Astrocyte of the spinal cord (primary cell): ENCODE measurements at regions not wholly inside any gene's neighbourhood (a gene's known extent, or its start where the extent isn't known, plus 50 kb on each side); places are given as distances from the start of the nearest gene placed in this dataset.

ENCODE experiments used
- DNase-seq: peaks from one replicate; pipeline ENCODE4 v3.0.0; 2011; ENCODE audit warnings: low read depth, low spot score
- H3K4me3 ChIP-seq: 2 replicates; pipeline ENCODE4 v1.5.1; 2011; ENCODE audit warnings: low read depth, mild to moderate bottlenecking, low read length, moderate library complexity
- CTCF ChIP-seq: IDR thresholded peaks from 2 replicates; pipeline ENCODE4 v1.5.1; 2012; ENCODE audit warnings: low read depth, mild to moderate bottlenecking, low read length, inconsistent platforms
- in situ Hi-C: cut with HindIII; loops from 2 replicates; pipeline ENCODE4 v1.10.0; 2017; ENCODE audit warnings: low sequenced_read_pairs

- no peak for DNase-seq
- TF ChIP-seq CTCF: no peak
- in situ Hi-C loops: no loop called here
- H3K4me3 ChIP-seq: no peak overlapping the region
Measured at GRCh38 chr1:87898431-87898830, 569.8 kb downstream of the LMO4 start.

GRCh38 chr1:87899017-87899416, 570.3 kb downstream of the LMO4 start:
- in situ Hi-C loops: no loop called here
- TF ChIP-seq CTCF: no peak
- no peak for DNase-seq
- H3K4me3 ChIP-seq: no peak overlapping the region

GRCh38 chr1:87899746-87900145, 571.1 kb downstream of the LMO4 start:
- in situ Hi-C loops: no loop called here
- TF ChIP-seq CTCF: no peak
- H3K4me3 ChIP-seq: no peak overlapping the region
- no peak for DNase-seq

DNA sequence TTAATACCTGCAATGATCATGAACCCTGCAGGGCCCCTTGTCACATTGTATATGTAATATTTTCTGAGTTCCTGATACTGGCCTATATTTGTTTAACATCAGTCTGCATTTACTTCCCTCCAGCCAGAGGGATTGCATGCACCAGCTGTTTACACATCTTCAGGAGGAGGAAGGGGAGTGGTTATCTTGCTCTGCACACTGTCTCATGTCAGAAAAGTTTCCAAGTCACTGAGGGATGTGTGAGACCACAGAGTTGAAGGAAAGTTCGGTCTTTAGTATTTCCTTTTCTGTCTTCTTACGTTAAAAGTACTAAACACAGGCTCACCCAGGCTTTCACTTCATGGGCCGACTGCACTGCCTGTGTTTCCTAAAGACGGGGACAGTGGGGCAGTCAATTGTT, 574.1 kb downstream of the LMO4 start:
- in situ Hi-C loops: no loop called here
- no peak for TF ChIP-seq CTCF
- DNase-seq: peak; percentile 17
- no peak overlapping the region for H3K4me3 ChIP-seq

- H3K4me3 ChIP-seq: no peak overlapping the region
- in situ Hi-C loops: no loop called here
- TF ChIP-seq CTCF: no peak
- DNase-seq: no peak
Measured at GRCh38 chr1:87903242-87903641, 574.6 kb downstream of the LMO4 start.

DNA sequence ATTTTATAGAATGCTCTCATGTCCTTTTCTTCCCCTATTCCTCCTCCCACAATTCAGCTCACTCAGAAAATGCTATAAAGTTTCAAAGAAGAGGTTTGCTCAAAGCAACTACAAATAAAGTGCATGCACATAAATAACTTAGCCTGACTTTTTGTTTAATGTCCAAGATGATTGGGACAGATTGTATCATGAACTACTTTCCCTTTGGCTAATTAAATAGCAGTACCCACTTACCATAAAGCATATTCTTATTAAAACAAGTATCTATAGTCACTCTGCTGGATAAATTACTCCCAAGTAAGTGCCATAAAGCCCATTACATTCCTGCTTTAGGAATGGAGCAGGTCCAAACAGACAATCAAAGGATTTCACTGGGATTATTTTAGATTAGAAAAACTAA, 576.0 kb downstream of the LMO4 start:
- TF ChIP-seq CTCF: no peak
- no peak for DNase-seq
- no peak overlapping the region for H3K4me3 ChIP-seq
- in situ Hi-C loops: no loop called here

DNA sequence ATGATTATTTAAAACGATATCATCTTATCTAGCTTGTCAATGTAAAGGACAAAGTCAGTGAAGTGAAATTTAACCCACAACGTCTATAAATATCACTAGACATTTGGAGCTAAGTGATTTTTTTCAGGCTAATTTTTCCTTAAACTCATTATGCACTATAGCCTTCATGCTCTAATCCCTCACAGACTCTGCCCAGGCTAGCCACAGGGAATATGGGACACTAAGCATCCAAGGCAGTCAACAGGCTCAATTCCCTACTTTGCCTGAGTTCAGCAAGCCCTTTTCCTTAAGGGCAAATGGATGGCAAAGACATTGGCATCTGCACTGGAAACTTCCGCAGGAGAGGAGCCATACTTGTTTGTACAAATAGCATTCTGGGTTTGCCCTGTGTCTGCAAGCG, 577.0 kb downstream of the LMO4 start:
- TF ChIP-seq CTCF: no peak
- in situ Hi-C loops: no loop called here
- no peak for DNase-seq
- H3K4me3 ChIP-seq: no peak overlapping the region
